UCSD-AML1 (cell line): ENCODE measurements at regions not wholly inside any gene's neighbourhood (a gene's known extent, or its start where the extent isn't known, plus 50 kb on each side); places are given as distances from the start of the nearest gene placed in this dataset.
A peak's percentile ranks its signal among the peaks of the same experiment; 100 is the strongest.

ENCODE experiments used
- DNase-seq: peaks from one replicate; lab custom pipeline; 2025; ENCODE audit not compliant: unreplicated experiment; lab: John Stamatoyannopoulos, UW

DNA sequence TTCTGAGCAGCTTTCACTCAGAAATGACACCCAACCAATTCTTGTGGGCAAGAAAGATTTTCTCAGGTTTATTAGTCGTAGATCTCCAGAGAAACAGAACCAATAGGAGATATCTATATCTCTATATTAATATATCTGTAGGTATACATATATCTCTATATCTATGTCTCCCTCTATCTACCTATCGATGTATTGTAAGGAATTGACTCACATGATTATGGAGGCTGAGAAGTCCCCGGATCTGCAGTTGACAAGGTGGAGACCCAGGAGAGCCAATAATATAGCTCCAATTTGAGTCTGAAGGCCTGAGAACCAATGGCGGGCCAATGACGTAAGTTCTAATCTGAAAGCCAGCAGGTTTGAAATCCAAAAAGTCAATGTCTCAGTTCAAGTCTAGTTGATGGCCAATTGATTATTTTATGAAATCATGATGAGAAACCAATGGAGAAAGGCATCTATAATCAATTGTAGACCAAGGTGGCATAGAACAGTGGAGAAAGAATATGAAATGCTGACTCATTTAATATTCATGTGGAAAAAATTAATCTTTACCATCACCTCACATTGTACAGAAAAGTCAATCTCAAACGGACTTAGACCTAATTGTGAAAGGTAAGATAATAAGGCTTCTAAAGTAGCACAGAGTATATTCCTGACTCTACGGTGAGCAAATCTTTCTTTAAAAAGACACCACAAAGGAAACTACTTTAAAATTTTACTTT is 65.6 kb upstream of the CHRNA7 start:
- no peak for DNase-seq

DNA sequence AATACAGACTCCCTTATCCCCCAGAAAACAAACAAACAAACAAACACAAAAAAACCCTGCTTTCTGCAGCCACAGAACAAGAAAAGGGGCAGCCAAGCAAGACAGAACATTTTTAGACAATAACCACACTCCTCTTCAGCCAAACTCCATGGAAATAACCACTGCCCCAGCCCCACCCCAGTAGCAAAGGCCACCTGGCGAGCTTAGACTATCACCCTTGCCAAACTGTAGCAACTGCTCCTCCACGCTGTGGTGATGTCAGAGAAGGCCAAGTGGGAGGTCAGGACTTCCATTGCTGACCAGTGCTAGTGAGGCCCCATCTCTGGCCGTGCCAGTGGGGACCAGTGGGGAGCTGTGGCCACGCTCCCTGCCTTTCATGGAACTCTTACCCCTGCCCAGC is 60.3 kb upstream of the CHRNA7 start:
- DNase-seq = no peak

GRCh38 chr15:31973197-31973596 is 57.1 kb upstream of the CHRNA7 start:
- DNase-seq = no peak

GRCh38 chr15:31974154-31974794 is 56.0 kb upstream of the CHRNA7 start:
- DNase-seq = no peak

DNA sequence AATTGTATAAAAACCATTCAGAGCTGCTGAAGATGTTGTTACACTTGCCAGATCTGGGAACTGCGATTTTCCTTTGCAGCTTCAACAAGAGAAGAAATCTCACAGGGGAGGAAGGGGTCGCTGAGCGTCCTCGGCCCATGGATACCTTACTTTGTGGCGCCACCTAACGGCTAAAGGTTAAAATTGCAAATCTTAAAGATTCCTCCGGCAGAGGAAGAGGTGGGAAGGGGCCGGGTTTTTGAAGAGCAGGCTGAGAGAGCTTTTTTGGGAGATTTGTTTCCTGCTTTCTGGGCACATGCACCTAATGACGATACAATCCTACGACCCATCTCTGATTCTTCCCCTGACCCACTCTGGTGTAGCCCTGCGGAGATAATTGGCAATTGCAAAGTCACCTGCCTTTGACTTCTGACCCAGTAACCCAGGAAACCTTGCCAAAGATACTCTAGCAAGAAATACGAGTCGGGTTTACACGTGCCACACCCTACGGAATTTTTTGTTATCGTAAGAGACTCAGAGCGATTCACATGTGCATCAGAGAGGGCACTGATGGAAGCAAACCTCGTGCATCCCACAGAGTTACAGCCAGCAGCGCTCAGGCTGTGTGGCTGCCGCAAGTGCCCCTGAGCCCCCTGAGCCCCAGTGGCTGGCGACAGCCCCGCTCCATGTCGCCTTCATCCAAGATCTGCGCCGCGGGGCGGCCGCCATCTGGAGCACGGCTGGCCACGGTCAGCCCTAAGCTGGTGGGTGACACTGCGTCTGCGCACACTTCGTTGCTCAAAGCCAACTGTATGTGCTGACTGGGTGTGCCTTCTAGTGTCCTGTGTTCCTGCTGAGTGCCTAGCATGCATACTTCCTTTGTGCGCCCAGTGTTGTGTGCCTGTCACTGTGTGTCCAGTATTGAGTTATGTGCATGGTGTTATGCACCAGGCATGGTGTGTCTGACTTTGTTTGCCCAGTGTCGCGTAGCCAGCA is 55.2 kb upstream of the CHRNA7 start:
- DNase-seq = no peak

GRCh38 chr15:31975830-31976229 is 54.5 kb upstream of the CHRNA7 start:
- no peak for DNase-seq

- no peak for DNase-seq
Measured at GRCh38 chr15:31977138-31977537, 53.2 kb upstream of the CHRNA7 start.

DNA sequence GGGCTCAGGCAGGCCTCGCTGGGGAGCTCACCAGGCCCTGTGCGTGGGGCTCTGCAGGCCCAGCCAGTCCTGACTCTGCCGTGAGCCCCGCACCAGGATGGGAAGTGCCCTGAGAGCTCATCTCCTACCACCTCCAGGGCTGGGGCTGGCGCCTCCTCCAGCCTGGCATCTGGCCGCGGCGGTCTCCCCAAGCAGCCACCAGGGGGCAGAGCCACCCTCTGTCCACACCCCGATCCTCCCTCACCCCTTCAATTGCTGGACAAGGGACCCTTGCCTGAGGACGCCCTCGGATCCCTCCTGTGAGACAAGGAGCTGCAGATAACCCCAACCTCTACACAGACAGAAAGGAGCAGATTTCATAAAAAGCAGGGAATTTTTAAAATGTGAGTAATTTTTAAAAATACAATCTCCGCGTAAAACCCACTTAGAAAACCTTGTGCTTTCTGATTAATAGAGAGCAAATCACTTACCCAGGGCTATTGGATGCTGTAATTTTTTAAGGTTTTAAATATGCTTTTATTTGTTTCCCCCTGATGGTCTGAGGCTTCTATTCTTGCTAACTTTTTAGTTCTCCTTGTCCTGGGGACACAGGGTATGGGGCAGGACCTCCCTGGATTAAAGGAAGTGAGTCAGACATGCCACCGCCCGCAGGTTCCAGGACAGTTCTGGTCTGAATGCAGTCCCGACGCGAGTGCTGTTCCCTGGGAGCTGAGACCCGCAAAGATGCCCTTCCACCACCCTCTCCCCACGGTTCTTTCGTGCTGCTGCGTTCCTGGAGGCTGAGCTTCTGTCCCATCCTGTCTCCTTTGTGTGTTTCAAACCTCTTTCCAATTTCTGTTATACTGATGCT is 52.3 kb upstream of the CHRNA7 start:
- peak; percentile 47 for DNase-seq
